Gastrocnemius medialis (tissue), 4 donors: ENCODE measurements at regions not wholly inside any gene's neighbourhood (a gene's known extent, or its start where the extent isn't known, plus 50 kb on each side); places are given as distances from the start of the nearest gene placed in this dataset.

Experiments used
- POLR2A ChIP-seq, 2 donors: fragments of 450-650 bp; IDR thresholded peaks; one replicate each; pipeline ENCODE4 v1.6.1; 2017; ENCODE audit warnings: antibody characterized with exemption in 2 of 2, mild to moderate bottlenecking in 2 of 2, moderate library complexity in 2 of 2
- TF ChIP-seq, protein P1 (sequence below), 5 experiments: fragments of 450-650 bp in 3 of 5; fragments of 200-600 bp in 2 of 5; sonication (generic) in 2 of 5; IDR thresholded peaks in 4 of 5; conservative IDR thresholded peaks in 1 of 5; 1 replicate in 4 of 5; 2 replicates in 1 of 5; pipeline ENCODE4 v1.5.1; 2016 to 2019; ENCODE audit warnings: antibody characterized with exemption in 5 of 5, mild to moderate bottlenecking in 3 of 5, moderate library complexity in 3 of 5

DNA sequence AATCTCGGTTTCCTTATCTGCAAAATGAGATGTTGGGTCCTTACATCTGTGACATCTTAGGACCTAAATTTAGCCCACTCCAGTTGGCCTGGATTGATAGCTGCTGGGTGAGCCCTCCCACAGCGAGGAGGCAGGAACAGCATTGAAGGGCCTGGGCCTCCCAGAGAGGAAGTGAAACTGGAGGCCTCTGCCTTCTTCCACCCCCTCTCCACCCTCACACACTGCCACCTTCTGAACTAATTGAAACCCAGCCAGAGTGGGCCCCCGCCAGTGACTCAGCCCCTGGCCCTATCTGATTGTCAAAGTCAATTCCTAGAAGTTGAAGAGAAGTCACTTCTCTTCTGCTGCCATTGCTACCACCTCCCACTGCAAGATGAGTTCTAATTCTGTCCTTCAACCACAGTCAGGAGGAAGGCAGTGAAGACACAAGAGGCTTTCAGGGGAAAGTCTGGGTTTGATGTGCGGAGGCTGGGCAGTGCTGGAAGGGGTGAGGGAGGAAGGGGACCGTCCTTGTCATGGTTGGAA lies 55.2 kb upstream of the NEK6 start:
- TF ChIP-seq, protein P1, sequence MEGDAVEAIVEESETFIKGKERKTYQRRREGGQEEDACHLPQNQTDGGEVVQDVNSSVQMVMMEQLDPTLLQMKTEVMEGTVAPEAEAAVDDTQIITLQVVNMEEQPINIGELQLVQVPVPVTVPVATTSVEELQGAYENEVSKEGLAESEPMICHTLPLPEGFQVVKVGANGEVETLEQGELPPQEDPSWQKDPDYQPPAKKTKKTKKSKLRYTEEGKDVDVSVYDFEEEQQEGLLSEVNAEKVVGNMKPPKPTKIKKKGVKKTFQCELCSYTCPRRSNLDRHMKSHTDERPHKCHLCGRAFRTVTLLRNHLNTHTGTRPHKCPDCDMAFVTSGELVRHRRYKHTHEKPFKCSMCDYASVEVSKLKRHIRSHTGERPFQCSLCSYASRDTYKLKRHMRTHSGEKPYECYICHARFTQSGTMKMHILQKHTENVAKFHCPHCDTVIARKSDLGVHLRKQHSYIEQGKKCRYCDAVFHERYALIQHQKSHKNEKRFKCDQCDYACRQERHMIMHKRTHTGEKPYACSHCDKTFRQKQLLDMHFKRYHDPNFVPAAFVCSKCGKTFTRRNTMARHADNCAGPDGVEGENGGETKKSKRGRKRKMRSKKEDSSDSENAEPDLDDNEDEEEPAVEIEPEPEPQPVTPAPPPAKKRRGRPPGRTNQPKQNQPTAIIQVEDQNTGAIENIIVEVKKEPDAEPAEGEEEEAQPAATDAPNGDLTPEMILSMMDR (IDR thresholded peaks at IDR 0.05 in 4 of 5, conservative IDR thresholded peaks at IDR 0.05 in 1 of 5), result no peak
- TF ChIP-seq POLR2A (IDR thresholded peaks at IDR 0.05), result no peak
